Common myeloid progenitor, CD34-positive (primary cell): ENCODE measurements at regions not wholly inside any gene's neighbourhood (a gene's known extent, or its start where the extent isn't known, plus 50 kb on each side); places are given as distances from the start of the nearest gene placed in this dataset.

Experiments
- CTCF ChIA-PET: fragments of 350-600 bp; sonication (Branson Sonifier 250); formaldehyde crosslinking; loops from one replicate; lab custom pipeline; 2021; ENCODE audit warnings: antibody characterized with exemption; lab: Charles Lee
- POLR2A ChIA-PET: fragments of 350-600 bp; sonication (Branson Sonifier 250); formaldehyde crosslinking; loops from one replicate; lab custom pipeline; 2021; ENCODE audit warnings: antibody characterized with exemption; lab: Charles Lee
- DNase-seq, 3 donors: peaks; one replicate each; pipeline versions ENCODE4 v3.0.0 to v3.0.0-alpha.2; 2013
- H3K27ac ChIP-seq, 2 experiments: 1 replicate in 1 of 2; 2 replicates in 1 of 2; pipeline ENCODE4 v1.7.0; 2013; ENCODE audit warnings: inconsistent platforms in 2 of 2, low read length in 2 of 2, mild to moderate bottlenecking in 2 of 2, low read depth in 1 of 2, moderate library complexity in 1 of 2; ENCODE audit not compliant: severe bottlenecking in 2 of 2, insufficient read depth in 1 of 2, poor library complexity in 1 of 2
- H3K27me3 ChIP-seq, 5 experiments: replicated peaks in 2 of 5; 1 replicate in 3 of 5; 2 replicates in 2 of 5; pipeline versions ENCODE4 v1.6.1 to v1.7.0; 2013; ENCODE audit warnings: low read length in 4 of 5, mild to moderate bottlenecking in 2 of 5, moderate library complexity in 2 of 5, inconsistent platforms in 1 of 5; ENCODE audit not compliant: insufficient read depth in 5 of 5, control insufficient read depth in 4 of 5
- H3K36me3 ChIP-seq, 4 experiments: 1 replicate in 2 of 4; 2 replicates in 2 of 4; pipeline versions ENCODE4 v1.6.1 to v1.7.0; 2013; ENCODE audit warnings: low read length in 3 of 4, control low read depth in 1 of 4, mild to moderate bottlenecking in 1 of 4; ENCODE audit not compliant: control insufficient read depth in 4 of 4, insufficient read depth in 4 of 4
- H3K4me1 ChIP-seq, 4 experiments: 1 replicate in 3 of 4; 2 replicates in 1 of 4; pipeline versions ENCODE4 v1.6.1 to v1.7.1; 2013; ENCODE audit warnings: low read length in 3 of 4, mild to moderate bottlenecking in 3 of 4, control low read depth in 1 of 4, inconsistent platforms in 1 of 4, moderate library complexity in 1 of 4; ENCODE audit not compliant: control insufficient read depth in 4 of 4, insufficient read depth in 4 of 4; ENCODE audit errors: control extremely low read depth in 1 of 4
- H3K4me3 ChIP-seq, 7 experiments: 1 replicate in 4 of 7; 2 replicates in 3 of 7; pipeline versions ENCODE4 v1.5.1 to v1.7.0; 2013; ENCODE audit warnings: mild to moderate bottlenecking in 7 of 7, low read length in 6 of 7, moderate library complexity in 6 of 7, inconsistent platforms in 2 of 7, low read depth in 2 of 7, control low read depth in 1 of 7; ENCODE audit not compliant: insufficient read depth in 4 of 7, control insufficient read depth in 1 of 7; ENCODE audit errors: extremely low read depth in 1 of 7
- H3K9me3 ChIP-seq, 5 experiments: 1 replicate in 4 of 5; 2 replicates in 1 of 5; pipeline versions ENCODE4 v1.6.1 to v1.7.1; 2013; ENCODE audit warnings: low read length in 4 of 5, mild to moderate bottlenecking in 2 of 5, inconsistent platforms in 1 of 5, low read depth in 1 of 5, moderate library complexity in 1 of 5; ENCODE audit not compliant: control insufficient read depth in 4 of 5, insufficient read depth in 2 of 5; ENCODE audit errors: control extremely low read depth in 1 of 5
- WGBS: methylation state at CpG from one replicate; pipeline ENCODE4 v1.1.5; 2013; ENCODE audit not compliant: insufficient coverage; 5-methylcytosine and 5-hydroxymethylcytosine counted together

DNA sequence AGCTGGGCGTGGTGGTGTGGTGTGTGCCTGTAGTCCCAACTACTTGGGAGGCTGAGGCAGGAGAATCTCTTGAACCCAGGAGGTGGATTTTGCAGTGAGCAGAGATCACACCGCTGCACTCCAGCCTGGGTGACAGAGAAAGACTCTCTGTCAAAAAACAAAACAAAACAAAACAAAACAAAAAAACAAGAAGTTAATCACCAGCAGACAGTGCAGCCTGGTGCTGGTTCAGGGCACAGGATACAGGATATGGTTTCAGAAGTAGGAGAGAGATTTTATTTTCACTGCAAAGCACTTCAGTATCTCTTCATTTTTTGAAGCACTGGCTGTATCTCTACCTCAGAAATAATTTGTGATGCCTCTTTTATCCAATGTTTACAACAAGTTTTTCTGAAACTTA, 1222.9 kb upstream of the PRKX start:
- POLR2A ChIA-PET: no interaction called here
- CTCF ChIA-PET: no interaction called here
- peak overlapping the region in 1 of 2 experiments; percentile 49 for H3K27ac ChIP-seq
- peaks cover 0 to 39% (median 20%) of the 10 kb centered on the region in 4 experiments for H3K4me1 ChIP-seq
- H3K36me3 ChIP-seq: no peaks in the 10 kb centered on the region
- no peaks in the 10 kb centered on the region for H3K9me3 ChIP-seq
- peak; percentile 2 to 75 (median 67) for DNase-seq
- WGBS: 60% methylated on average over 1 of the region's 2 CpGs
- no peak overlapping the region for H3K4me3 ChIP-seq
- H3K27me3 ChIP-seq: no peaks in the 10 kb centered on the region

DNA sequence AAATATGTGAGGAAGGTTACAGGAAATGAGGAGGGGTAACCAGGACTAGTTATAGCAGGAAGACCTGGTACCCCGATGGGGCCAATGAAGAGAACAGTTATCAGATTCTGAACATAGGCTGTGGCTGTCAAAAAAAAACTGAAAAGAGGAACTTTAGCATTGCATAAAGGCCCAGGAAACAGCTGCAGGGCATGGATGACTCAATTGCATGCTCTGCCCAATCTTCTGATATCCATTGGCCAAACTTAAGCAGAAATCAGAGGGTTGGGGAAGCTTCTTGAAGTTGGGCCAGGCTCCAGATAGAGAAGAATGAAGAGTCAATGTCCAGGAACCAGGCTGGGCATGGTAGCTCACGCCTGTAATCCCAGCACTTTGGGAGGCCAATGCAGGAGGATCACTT, 1222.4 kb upstream of the PRKX start:
- WGBS: 8% methylated on average over 2 of the region's 2 CpGs
- POLR2A ChIA-PET: no interaction called here
- peak; percentile 73 to 97 (median 96) for DNase-seq
- H3K36me3 ChIP-seq: no peaks in the 10 kb centered on the region
- no peaks in the 10 kb centered on the region for H3K27me3 ChIP-seq
- H3K4me3 ChIP-seq: peak overlapping the region in 2 of 7 experiments; percentile 22 to 33
- peaks cover 0 to 39% (median 20%) of the 10 kb centered on the region in 4 experiments for H3K4me1 ChIP-seq
- peak overlapping the region in 1 of 2 experiments; percentile 49 for H3K27ac ChIP-seq
- CTCF ChIA-PET: no interaction called here
- no peaks in the 10 kb centered on the region for H3K9me3 ChIP-seq

DNA sequence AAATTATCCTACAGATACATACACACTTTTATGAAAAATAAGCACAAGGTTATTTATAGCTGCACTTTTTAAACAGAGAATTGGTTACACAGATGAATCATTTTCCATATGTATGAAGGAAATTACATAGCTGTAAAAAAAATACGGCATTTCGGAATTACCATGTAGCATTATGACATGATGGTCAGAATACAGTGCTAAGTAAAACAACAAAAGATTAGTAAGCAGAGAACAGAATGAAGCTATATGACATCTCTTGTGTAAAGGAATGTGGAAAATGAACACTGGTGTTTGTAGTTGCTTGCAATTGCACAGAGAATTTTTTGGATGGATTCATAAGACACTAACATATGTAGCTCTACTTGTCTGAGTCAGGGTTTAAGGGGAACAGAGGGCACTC, 1222.0 kb upstream of the PRKX start:
- POLR2A ChIA-PET: no interaction called here
- no peak for DNase-seq
- CTCF ChIA-PET: no interaction called here
- Histone ChIP-seq H3K36me3 (no peaks in the 10 kb centered on the region), H3K27ac (peak overlapping the region in 1 of 2 experiments; percentile 36), H3K4me3 (peak overlapping the region in 2 of 7 experiments; percentile 22 to 33), H3K9me3 (no peaks in the 10 kb centered on the region), H3K27me3 (no peaks in the 10 kb centered on the region), H3K4me1 (peaks cover 0 to 39% (median 20%) of the 10 kb centered on the region in 4 experiments)
- WGBS: 67% methylated on average over 2 of the region's 2 CpGs

DNA sequence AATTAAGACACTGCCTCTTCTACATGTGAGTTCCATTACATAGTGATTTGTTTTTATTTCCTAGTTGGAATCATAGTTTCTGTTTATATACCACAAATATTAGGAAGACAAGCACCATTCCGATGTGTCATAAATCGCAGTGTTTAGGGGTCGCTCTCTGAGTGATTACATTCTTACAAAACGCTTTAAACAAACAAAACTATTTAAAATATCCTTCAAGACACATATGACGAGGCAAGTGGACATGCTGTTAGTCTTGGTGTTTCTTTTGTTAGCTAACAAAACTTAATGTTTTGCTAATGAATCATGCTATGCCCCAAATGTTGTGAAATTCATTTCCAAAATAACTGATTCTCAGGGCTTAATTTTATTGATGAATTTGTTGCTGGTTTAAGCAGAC, 1219.3 kb upstream of the PRKX start:
- whole genome bisulfite sequencing: no CpG with 5 or more reads among the region's 5 CpGs
- CTCF ChIA-PET: no interaction called here
- POLR2A ChIA-PET: no interaction called here

DNA sequence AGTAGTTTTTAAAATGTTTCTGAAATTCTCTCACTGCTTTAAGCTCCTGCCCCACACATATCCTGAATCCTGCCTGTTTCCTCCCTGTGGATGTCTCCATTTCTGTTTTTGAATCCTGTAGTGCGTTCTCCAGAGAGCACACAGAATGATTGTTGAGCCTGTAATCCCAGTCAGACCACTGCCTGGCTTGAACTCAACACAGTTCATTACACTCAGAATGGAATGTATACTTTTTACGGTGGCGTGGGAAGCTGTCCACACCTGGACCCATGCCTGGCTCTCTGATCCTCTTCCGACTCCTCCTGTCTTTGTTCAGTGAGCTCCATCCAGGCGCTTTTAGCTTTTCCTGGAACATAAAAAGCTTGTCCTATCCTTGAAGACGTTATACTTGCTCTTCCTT, 1217.0 kb upstream of the PRKX start:
- CTCF ChIA-PET: no interaction called here
- POLR2A ChIA-PET: no interaction called here
- Histone ChIP-seq H3K27me3 (no peaks in the 10 kb centered on the region), H3K36me3 (no peaks in the 10 kb centered on the region), H3K9me3 (peaks cover 0 to 1% (median 0%) of the 10 kb centered on the region in 5 experiments), H3K4me3 (no peak overlapping the region), H3K4me1 (peaks cover 0 to 12% (median 2%) of the 10 kb centered on the region in 4 experiments), H3K27ac (no peak overlapping the region)
- WGBS: 94% methylated on average over 6 of the region's 6 CpGs
- no peak for DNase-seq

More for the DNA sequence above, 1219.3 kb upstream of the PRKX start:
- H3K4me1 ChIP-seq: peaks cover 0 to 34% (median 19%) of the 10 kb centered on the region in 4 experiments
- H3K36me3 ChIP-seq: no peaks in the 10 kb centered on the region
- H3K27me3 ChIP-seq: no peaks in the 10 kb centered on the region
- DNase-seq: no peak
- H3K4me3 ChIP-seq: no peak overlapping the region
- no peaks in the 10 kb centered on the region for H3K9me3 ChIP-seq
- H3K27ac ChIP-seq: no peak overlapping the region

DNA sequence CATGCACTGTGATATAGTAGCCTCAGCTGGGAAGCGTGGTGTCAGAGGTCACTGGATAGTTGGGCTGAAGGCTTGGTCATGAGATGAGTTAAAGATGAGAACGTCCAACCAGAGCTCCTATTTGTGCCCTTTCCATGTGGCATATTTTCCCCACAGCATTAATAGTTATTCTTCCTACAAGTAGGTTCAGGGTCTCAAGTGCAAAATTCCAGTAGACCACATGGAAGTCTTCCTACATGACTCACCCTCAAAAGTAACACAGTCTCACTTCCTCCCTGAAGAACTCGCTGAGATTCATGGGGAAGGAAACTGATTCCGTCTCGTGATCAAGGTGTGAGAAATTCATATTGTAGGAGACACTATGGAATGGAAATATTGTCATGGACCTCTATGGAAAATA, 1212.5 kb upstream of the PRKX start:
- Histone ChIP-seq H3K4me3 (no peak overlapping the region), H3K4me1 (no peaks in the 10 kb centered on the region), H3K27me3 (no peaks in the 10 kb centered on the region), H3K9me3 (peaks cover 0 to 1% (median 0%) of the 10 kb centered on the region in 5 experiments), H3K27ac (no peak overlapping the region), H3K36me3 (no peaks in the 10 kb centered on the region)
- POLR2A ChIA-PET: no interaction called here
- whole genome bisulfite sequencing: 100% methylated on average over 2 of the region's 5 CpGs
- DNase-seq: no peak
- CTCF ChIA-PET: no interaction called here

DNA sequence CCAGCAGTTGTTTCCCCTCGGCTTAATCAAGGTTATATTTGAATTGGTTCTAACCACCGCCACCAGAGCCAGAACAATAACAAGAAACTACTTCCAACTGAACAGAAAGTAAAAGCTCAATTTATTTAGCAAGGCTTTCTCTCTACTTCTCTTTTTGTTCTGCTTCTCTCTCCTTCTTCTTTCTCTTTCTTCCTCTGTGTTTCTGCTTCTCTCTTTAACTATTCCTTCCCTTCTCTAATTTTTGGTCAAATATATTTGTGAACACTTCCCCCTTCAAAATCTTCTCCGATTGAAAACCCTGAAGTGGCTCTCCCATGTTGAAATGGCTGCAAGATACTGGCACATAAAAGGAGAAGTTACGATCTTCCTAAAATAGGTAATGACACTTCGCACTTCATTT, 1195.9 kb upstream of the PRKX start:
- CTCF ChIA-PET: no interaction called here
- peak in 2 of 3 donors; percentile 48 to 59 for DNase-seq
- no peaks in the 10 kb centered on the region for H3K36me3 ChIP-seq
- POLR2A ChIA-PET: no interaction called here
- H3K27ac ChIP-seq: peak overlapping the region in 1 of 2 experiments; percentile 57
- WGBS: 25% methylated on average over 2 of the region's 5 CpGs
- peaks cover 0 to 3% (median 1%) of the 10 kb centered on the region in 4 experiments for H3K4me1 ChIP-seq
- peak overlapping the region in 3 of 7 experiments; percentile 42 to 49 (median 47) for H3K4me3 ChIP-seq
- H3K27me3 ChIP-seq: no peaks in the 10 kb centered on the region
- H3K9me3 ChIP-seq: no peaks in the 10 kb centered on the region
